Gastrocnemius medialis (tissue), 4 donors: ENCODE measurements at regions not wholly inside any gene's neighbourhood (a gene's known extent, or its start where the extent isn't known, plus 50 kb on each side); places are given as distances from the start of the nearest gene placed in this dataset.

Experiments used
- ATAC-seq, 2 donors: fragments of 150-250 bp; one replicate each; pipeline ENCODE4 v1.9.1; 2016
- DNase-seq, 2 donors: peaks; one replicate each; pipeline ENCODE4 v3.0.0-alpha.2; 2019
- H3K27ac ChIP-seq, 4 donors: fragments of 200-600 bp; sonication (generic); 1 replicate in 1 of 4; 2 replicates in 3 of 4; pipeline ENCODE4 v1.5.1; 2016 to 2018; ENCODE audit warnings: mild to moderate bottlenecking in 2 of 4, moderate library complexity in 1 of 4
- H3K27me3 ChIP-seq, 3 donors: fragments of 200-600 bp; sonication (generic) in 2 of 3; 1 replicate in 1 of 3; 2 replicates in 2 of 3; pipeline versions ENCODE4 v1.5.1 to v1.6.0; 2016 to 2019; ENCODE audit warnings: mild to moderate bottlenecking in 1 of 3, moderate library complexity in 1 of 3
- H3K36me3 ChIP-seq, 2 donors: fragments of 200-600 bp; sonication (generic) in 1 of 2; one replicate each; pipeline ENCODE4 v1.5.1; 2017 to 2018
- H3K4me1 ChIP-seq, 2 donors: fragments of 200-600 bp; sonication (generic) in 1 of 2; one replicate each; pipeline ENCODE4 v1.5.1; 2016 to 2017; ENCODE audit warnings: mild to moderate bottlenecking in 2 of 2
- H3K4me3 ChIP-seq, 4 donors: fragments of 200-600 bp; sonication (generic) in 3 of 4; 1 replicate in 1 of 4; 2 replicates in 3 of 4; pipeline ENCODE4 v1.5.1; 2016 to 2019; ENCODE audit warnings: mild to moderate bottlenecking in 2 of 4
- H3K9me3 ChIP-seq, 3 donors: fragments of 200-600 bp; sonication (generic) in 2 of 3; 1 replicate in 1 of 3; 2 replicates in 2 of 3; pipeline ENCODE4 v1.5.1; 2016 to 2019
- POLR2A ChIP-seq, 2 donors: fragments of 450-650 bp; IDR thresholded peaks; one replicate each; pipeline ENCODE4 v1.6.1; 2017; ENCODE audit warnings: antibody characterized with exemption in 2 of 2, mild to moderate bottlenecking in 2 of 2, moderate library complexity in 2 of 2
- in situ Hi-C, 4 donors: fragments of 200-750 bp; cut with MboI; loops; one replicate each; pipeline versions ENCODE4 v1.15.0 to v1.8.0; 2017; ENCODE audit warnings: low sequenced_read_pairs in 4 of 4
- intact Hi-C: fragments of 100-400 bp; cut with DNase I; formaldehyde crosslinking; loops from one replicate; pipeline ENCODE4 v1.15.1; 2023; ENCODE audit warnings: low total_unique reads
- TF ChIP-seq, protein P1 (sequence below), 5 experiments: fragments of 450-650 bp in 3 of 5; fragments of 200-600 bp in 2 of 5; sonication (generic) in 2 of 5; IDR thresholded peaks in 4 of 5; conservative IDR thresholded peaks in 1 of 5; 1 replicate in 4 of 5; 2 replicates in 1 of 5; pipeline ENCODE4 v1.5.1; 2016 to 2019; ENCODE audit warnings: antibody characterized with exemption in 5 of 5, mild to moderate bottlenecking in 3 of 5, moderate library complexity in 3 of 5

DNA sequence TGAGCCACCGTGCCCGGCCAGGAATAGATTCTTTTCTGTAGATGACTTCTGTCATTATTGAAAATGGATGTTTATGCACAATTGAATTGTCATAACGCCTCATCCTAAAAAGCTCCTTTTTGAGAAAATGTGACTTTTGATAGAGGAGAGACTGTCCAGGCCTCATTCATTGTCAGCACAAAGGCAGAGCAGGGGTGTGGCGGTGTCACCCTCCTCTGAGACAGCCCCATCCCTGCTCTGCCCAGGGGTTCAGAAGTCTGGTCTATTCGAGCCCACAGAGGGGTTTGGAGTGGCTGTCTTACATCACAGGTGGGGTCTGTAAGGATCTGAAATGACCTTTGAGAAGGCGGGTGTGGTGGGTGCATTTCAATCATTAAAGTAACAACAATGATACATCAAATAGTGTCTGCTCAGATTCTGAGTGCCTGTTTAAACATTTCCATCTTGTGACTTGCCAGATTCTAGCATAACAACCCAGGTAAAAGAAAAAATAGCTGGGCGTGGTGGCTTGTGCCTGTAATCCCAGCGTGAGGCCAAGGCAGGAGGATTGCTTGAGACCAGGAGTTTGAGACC is 161.0 kb downstream of the SEC14L1 start:
- no peaks in the 10 kb centered on the region for H3K9me3 ChIP-seq
- intact Hi-C loops (no loop called here), in situ Hi-C loops (no loop called here)
- no peak for ATAC-seq
- peaks cover 3 to 6% of the 10 kb centered on the region in 2 donors for H3K4me1 ChIP-seq
- H3K27me3 ChIP-seq, result no peaks in the 10 kb centered on the region
- no peak for TF ChIP-seq POLR2A (IDR thresholded peaks at IDR 0.05)
- TF ChIP-seq, protein P1, sequence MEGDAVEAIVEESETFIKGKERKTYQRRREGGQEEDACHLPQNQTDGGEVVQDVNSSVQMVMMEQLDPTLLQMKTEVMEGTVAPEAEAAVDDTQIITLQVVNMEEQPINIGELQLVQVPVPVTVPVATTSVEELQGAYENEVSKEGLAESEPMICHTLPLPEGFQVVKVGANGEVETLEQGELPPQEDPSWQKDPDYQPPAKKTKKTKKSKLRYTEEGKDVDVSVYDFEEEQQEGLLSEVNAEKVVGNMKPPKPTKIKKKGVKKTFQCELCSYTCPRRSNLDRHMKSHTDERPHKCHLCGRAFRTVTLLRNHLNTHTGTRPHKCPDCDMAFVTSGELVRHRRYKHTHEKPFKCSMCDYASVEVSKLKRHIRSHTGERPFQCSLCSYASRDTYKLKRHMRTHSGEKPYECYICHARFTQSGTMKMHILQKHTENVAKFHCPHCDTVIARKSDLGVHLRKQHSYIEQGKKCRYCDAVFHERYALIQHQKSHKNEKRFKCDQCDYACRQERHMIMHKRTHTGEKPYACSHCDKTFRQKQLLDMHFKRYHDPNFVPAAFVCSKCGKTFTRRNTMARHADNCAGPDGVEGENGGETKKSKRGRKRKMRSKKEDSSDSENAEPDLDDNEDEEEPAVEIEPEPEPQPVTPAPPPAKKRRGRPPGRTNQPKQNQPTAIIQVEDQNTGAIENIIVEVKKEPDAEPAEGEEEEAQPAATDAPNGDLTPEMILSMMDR (IDR thresholded peaks at IDR 0.05 in 4 of 5, conservative IDR thresholded peaks at IDR 0.05 in 1 of 5), result no peak
- H3K36me3 ChIP-seq, result no peaks in the 10 kb centered on the region
- DNase-seq, result no peak
- H3K4me3 ChIP-seq, result no peak overlapping the region
- no peak overlapping the region for H3K27ac ChIP-seq

DNA sequence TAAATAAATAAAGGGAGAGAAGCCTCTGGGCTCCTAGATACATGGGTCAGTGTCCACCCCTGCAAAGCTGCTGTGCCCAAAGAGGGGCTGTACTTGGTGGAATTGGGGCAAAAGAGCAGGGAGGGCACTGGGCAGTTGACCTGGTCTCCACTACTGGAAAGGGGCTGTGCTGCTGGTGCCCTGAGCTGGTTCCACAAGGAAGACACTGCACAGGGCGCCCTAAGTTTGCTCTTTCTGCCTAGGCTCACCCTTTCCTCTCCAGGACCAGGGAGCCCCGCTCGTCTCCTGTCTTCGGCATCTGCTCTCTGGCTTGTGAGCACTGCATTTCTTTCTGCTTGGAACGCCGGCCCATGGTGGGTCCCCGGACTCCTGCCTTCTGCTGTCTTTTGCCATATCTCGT is 161.9 kb downstream of the SEC14L1 start:
- intact Hi-C loops (no loop called here), in situ Hi-C loops (no loop called here)
- no peaks in the 10 kb centered on the region for H3K9me3 ChIP-seq
- no peaks in the 10 kb centered on the region for H3K27me3 ChIP-seq
- H3K27ac ChIP-seq, result no peak overlapping the region
- DNase-seq (no peak), ATAC-seq (no peak)
- no peak overlapping the region for H3K4me3 ChIP-seq
- H3K36me3 ChIP-seq, result no peaks in the 10 kb centered on the region
- TF ChIP-seq, protein P1 (IDR thresholded peaks at IDR 0.05 in 4 of 5, conservative IDR thresholded peaks at IDR 0.05 in 1 of 5), result no peak
- H3K4me1 ChIP-seq, result peaks cover 7 to 12% of the 10 kb centered on the region in 2 donors

- intact Hi-C loops, result no loop called here
- no peak for DNase-seq
- peaks cover 7 to 19% of the 10 kb centered on the region in 2 donors for H3K4me1 ChIP-seq
- no peaks in the 10 kb centered on the region for H3K9me3 ChIP-seq
- no peaks in the 10 kb centered on the region for H3K36me3 ChIP-seq
- no peaks in the 10 kb centered on the region for H3K27me3 ChIP-seq
- no peak overlapping the region for H3K27ac ChIP-seq
- TF ChIP-seq, protein P1 (IDR thresholded peaks at IDR 0.05 in 4 of 5, conservative IDR thresholded peaks at IDR 0.05 in 1 of 5), result no peak
- no peak for TF ChIP-seq POLR2A (IDR thresholded peaks at IDR 0.05)
- peak in 1 of 2 donors; percentile 42 for ATAC-seq
- H3K4me3 ChIP-seq, result no peak overlapping the region
- in situ Hi-C loops, result no loop called here
These were observed 162.9 kb downstream of the SEC14L1 start for GRCh38 chr17:77303620-77304019.

GRCh38 chr17:77304051-77304745 is 163.4 kb downstream of the SEC14L1 start:
- in situ Hi-C loops (no loop called here), intact Hi-C loops (no loop called here)
- no peak for ATAC-seq
- peaks cover 7 to 25% of the 10 kb centered on the region in 2 donors for H3K4me1 ChIP-seq
- no peaks in the 10 kb centered on the region for H3K9me3 ChIP-seq
- H3K27me3 ChIP-seq, result no peaks in the 10 kb centered on the region
- no peak overlapping the region for H3K4me3 ChIP-seq
- H3K27ac ChIP-seq, result no peak overlapping the region
- H3K36me3 ChIP-seq, result no peaks in the 10 kb centered on the region
- TF ChIP-seq, protein P1 (IDR thresholded peaks at IDR 0.05 in 4 of 5, conservative IDR thresholded peaks at IDR 0.05 in 1 of 5), result no peak
- no peak for TF ChIP-seq POLR2A (IDR thresholded peaks at IDR 0.05)
- no peak for DNase-seq
